ENCODE measurements at regions not wholly inside any gene's neighbourhood (a gene's known extent, or its start where the extent isn't known, plus 50 kb on each side); places are given as distances from the start of the nearest gene placed in this dataset.

DNA sequence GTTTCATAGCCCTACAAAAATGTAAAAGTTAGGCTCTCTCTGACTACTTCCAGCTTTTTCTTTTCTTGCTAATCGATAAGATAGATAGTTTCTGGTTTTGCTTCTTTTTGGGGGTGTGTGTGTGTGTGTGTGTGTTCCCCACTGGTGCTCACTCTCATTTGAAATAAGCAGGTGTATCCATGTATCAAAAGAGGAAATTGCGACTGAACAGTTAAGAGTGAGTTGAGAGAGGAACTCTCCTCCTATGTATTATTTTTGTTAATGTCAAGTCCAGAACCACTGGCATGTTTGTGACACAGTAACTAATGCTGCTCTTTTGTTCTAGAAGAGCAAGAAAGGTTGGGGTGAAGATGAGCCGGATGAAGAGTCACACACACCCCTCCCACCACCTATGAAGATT lies 96.7 kb upstream of the UMPS start:
- no peak overlapping the region for H3K9ac ChIP-seq (ENCODE audit: low read depth in 1 of 2, low read length in 2 of 2)
- DNase-seq (ENCODE audit: low spot score) = no peak
- no peak overlapping the region for H3K4me3 ChIP-seq (ENCODE audit: low read depth in 1 of 3, low read length in 3 of 3)
- TF ChIP-seq SP1 (IDR thresholded peaks at IDR 0.05) (no peak), EGR1 (IDR thresholded peaks at IDR 0.05; ENCODE audit: low read depth in 2 of 2) (no peak), HNF4G (IDR thresholded peaks at IDR 0.05) (no peak), RXRA (IDR thresholded peaks at IDR 0.05) (no peak)
- H3K4me1 ChIP-seq (ENCODE audit: control insufficient read depth in 4 of 4, insufficient read depth in 4 of 4, low read length in 3 of 4) = peaks cover 25 to 69% (median 46%) of the 10 kb centered on the region in 4 donors
- peaks cover 0 to 5% (median 2%) of the 10 kb centered on the region in 4 donors for H3K36me3 ChIP-seq (ENCODE audit: control insufficient read depth in 4 of 4, insufficient read depth in 3 of 4, low read depth in 1 of 4, low read length in 3 of 4)
- no peaks in the 10 kb centered on the region for H3K9me3 ChIP-seq (ENCODE audit: control insufficient read depth in 4 of 4, low read length in 3 of 4)
- no peak overlapping the region for H3K27ac ChIP-seq (ENCODE audit: low read depth in 1 of 2, low read length in 2 of 2)
- 83% methylated on average over 3 of the region's 3 CpGs for WGBS
- no peaks in the 10 kb centered on the region for H3K27me3 ChIP-seq (ENCODE audit: control insufficient read depth in 4 of 4, insufficient read depth in 4 of 4, low read length in 3 of 4)

DNA sequence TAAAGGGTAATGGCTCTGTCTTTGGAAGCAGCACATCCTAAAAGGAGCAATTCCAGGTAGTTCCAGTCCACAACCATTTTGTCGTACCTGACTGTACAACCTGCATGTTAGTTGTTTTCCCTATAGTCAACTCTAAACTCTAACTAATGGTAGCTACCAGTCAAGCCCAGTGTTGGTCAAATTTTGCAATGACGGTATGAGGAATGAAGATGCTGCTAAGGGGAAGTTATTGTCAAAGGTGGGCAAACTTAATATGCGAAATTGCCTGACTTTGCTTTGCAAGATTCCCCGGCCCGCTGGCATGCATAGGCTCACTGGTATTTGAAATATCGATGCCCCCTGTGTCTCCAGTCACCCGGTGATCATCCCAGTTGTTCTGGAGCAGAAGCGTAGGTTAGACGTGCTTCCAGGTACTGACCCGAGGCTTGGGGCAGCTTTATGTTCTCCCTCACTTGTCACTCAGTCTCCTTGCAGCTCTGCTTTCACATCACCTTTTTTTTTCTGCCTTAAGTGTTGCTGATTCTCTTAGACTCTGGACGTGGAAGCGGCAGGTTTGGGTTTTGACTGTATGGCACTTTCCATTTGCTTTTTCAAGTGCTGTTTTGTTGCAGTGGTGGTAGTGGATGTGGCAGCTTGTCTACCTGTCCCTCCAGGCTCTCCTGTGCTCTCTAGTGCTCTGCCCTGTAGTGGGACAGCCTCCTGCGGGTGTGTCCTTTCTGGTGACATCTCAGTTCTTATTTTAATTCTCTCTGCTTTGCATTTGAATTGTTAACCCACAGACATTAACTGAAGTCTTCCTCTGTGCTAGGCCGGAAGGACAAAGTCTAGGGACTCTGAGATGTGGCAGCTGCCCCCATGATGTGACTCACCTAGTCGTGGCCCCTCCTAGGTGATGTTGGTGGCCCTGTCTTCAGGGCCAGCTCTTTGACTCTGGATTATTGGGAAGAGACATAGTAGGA lies 95.8 kb upstream of the UMPS start:
- no peak for TF ChIP-seq YY1 (IDR thresholded peaks at IDR 0.05)
- TF ChIP-seq RXRA (IDR thresholded peaks at IDR 0.05) = no peak
- TF ChIP-seq EGR1 (IDR thresholded peaks at IDR 0.05; ENCODE audit: low read depth in 2 of 2) = no peak
- no peak for TF ChIP-seq ATF3 (IDR thresholded peaks at IDR 0.05)
- TF ChIP-seq MAX (IDR thresholded peaks at IDR 0.05) = no peak
- TF ChIP-seq, protein P1, sequence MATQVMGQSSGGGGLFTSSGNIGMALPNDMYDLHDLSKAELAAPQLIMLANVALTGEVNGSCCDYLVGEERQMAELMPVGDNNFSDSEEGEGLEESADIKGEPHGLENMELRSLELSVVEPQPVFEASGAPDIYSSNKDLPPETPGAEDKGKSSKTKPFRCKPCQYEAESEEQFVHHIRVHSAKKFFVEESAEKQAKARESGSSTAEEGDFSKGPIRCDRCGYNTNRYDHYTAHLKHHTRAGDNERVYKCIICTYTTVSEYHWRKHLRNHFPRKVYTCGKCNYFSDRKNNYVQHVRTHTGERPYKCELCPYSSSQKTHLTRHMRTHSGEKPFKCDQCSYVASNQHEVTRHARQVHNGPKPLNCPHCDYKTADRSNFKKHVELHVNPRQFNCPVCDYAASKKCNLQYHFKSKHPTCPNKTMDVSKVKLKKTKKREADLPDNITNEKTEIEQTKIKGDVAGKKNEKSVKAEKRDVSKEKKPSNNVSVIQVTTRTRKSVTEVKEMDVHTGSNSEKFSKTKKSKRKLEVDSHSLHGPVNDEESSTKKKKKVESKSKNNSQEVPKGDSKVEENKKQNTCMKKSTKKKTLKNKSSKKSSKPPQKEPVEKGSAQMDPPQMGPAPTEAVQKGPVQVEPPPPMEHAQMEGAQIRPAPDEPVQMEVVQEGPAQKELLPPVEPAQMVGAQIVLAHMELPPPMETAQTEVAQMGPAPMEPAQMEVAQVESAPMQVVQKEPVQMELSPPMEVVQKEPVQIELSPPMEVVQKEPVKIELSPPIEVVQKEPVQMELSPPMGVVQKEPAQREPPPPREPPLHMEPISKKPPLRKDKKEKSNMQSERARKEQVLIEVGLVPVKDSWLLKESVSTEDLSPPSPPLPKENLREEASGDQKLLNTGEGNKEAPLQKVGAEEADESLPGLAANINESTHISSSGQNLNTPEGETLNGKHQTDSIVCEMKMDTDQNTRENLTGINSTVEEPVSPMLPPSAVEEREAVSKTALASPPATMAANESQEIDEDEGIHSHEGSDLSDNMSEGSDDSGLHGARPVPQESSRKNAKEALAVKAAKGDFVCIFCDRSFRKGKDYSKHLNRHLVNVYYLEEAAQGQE (IDR thresholded peaks at IDR 0.05) = no peak
- TF ChIP-seq CTCF (IDR thresholded peaks at IDR 0.05; ENCODE audit: low read depth, low read length, missing input control) = no peak
- no peak for TF ChIP-seq RAD21 (IDR thresholded peaks at IDR 0.05)
- no peak for TF ChIP-seq SP1 (IDR thresholded peaks at IDR 0.05)
- TF ChIP-seq ZBTB33 (IDR thresholded peaks at IDR 0.05) = no peak
- TF ChIP-seq HNF4G (IDR thresholded peaks at IDR 0.05) = no peak
- no peak for TF ChIP-seq NR2F2 (IDR thresholded peaks at IDR 0.05)
- no peak for TF ChIP-seq GABPA (IDR thresholded peaks at IDR 0.05 in 1 of 2, conservative IDR thresholded peaks at IDR 0.05 in 1 of 2)
- no peak for TF ChIP-seq HNF4A (conservative IDR thresholded peaks at IDR 0.05)
- TF ChIP-seq TAF1 (conservative IDR thresholded peaks at IDR 0.05) = no peak
- Histone ChIP-seq H3K27ac (ENCODE audit: low read depth in 1 of 2, low read length in 2 of 2) (peak overlapping the region; percentile 64 to 72), H3K4me1 (ENCODE audit: control insufficient read depth in 4 of 4, insufficient read depth in 4 of 4, low read length in 3 of 4) (peaks cover 21 to 60% (median 43%) of the 10 kb centered on the region in 4 donors), H3K4me3 (ENCODE audit: low read depth in 1 of 3, low read length in 3 of 3) (no peak overlapping the region), H3K9ac (ENCODE audit: low read depth in 1 of 2, low read length in 2 of 2) (no peak overlapping the region), H3K36me3 (ENCODE audit: control insufficient read depth in 4 of 4, insufficient read depth in 3 of 4, low read depth in 1 of 4, low read length in 3 of 4) (peaks cover 0 to 5% (median 2%) of the 10 kb centered on the region in 4 donors), H3K27me3 (ENCODE audit: control insufficient read depth in 4 of 4, insufficient read depth in 4 of 4, low read length in 3 of 4) (no peaks in the 10 kb centered on the region), H3K9me3 (ENCODE audit: control insufficient read depth in 4 of 4, low read length in 3 of 4) (no peaks in the 10 kb centered on the region)
- DNase-seq (ENCODE audit: low spot score) = no peak
- 84% methylated on average over 15 of the region's 15 CpGs for WGBS

Measured in liver (tissue), 8 donors.